Gastrocnemius medialis (tissue), 4 donors: ENCODE measurements at regions not wholly inside any gene's neighbourhood (a gene's known extent, or its start where the extent isn't known, plus 50 kb on each side); places are given as distances from the start of the nearest gene placed in this dataset.

Experiments used
- CTCF ChIP-seq, 5 experiments: fragments of 450-650 bp in 3 of 5; fragments of 200-600 bp in 2 of 5; sonication (generic) in 2 of 5; IDR thresholded peaks in 4 of 5; conservative IDR thresholded peaks in 1 of 5; 1 replicate in 4 of 5; 2 replicates in 1 of 5; pipeline ENCODE4 v1.5.1; 2016 to 2019; ENCODE audit warnings: antibody characterized with exemption in 5 of 5, mild to moderate bottlenecking in 3 of 5, moderate library complexity in 3 of 5
- POLR2A ChIP-seq, 2 donors: fragments of 450-650 bp; IDR thresholded peaks; one replicate each; pipeline ENCODE4 v1.6.1; 2017; ENCODE audit warnings: antibody characterized with exemption in 2 of 2, mild to moderate bottlenecking in 2 of 2, moderate library complexity in 2 of 2

- TF ChIP-seq CTCF (IDR thresholded peaks at IDR 0.05 in 4 of 5, conservative IDR thresholded peaks at IDR 0.05 in 1 of 5) (no peak), POLR2A (IDR thresholded peaks at IDR 0.05) (no peak)
Observed at GRCh38 chr2:57536535-57537231, 509.9 kb upstream of the VRK2 start.
